CD8-positive, alpha-beta memory T cell (primary cell): ENCODE measurements at regions not wholly inside any gene's neighbourhood (a gene's known extent, or its start where the extent isn't known, plus 50 kb on each side); places are given as distances from the start of the nearest gene placed in this dataset.

Experiments used
- CTCF ChIA-PET: fragments of 350-600 bp; sonication (Branson Sonifier 250); formaldehyde crosslinking; loops from one replicate; lab custom pipeline; 2021; ENCODE audit warnings: antibody characterized with exemption; lab: Charles Lee
- POLR2A ChIA-PET: fragments of 350-600 bp; sonication (Branson Sonifier 250); formaldehyde crosslinking; loops from one replicate; lab custom pipeline; 2021; ENCODE audit warnings: antibody characterized with exemption; lab: Charles Lee
- DNase-seq, 5 donors: peaks; one replicate each; pipeline versions ENCODE4 v3.0.0 to v3.0.0-alpha.2; 2020 to 2022; ENCODE audit warnings: mixed read lengths in 1 of 5
- H3K27ac ChIP-seq: one replicate; pipeline ENCODE4 v1.7.0; 2013; ENCODE audit warnings: low read depth, mild to moderate bottlenecking, low read length, moderate library complexity
- H3K27me3 ChIP-seq: 2 replicates; pipeline ENCODE4 v1.7.0; 2013; ENCODE audit warnings: low read length, mild to moderate bottlenecking; ENCODE audit not compliant: insufficient read depth, poor library complexity, severe bottlenecking
- H3K36me3 ChIP-seq: 2 replicates; pipeline ENCODE4 v1.7.0; 2013; ENCODE audit warnings: mild to moderate bottlenecking, low read length, moderate library complexity; ENCODE audit not compliant: insufficient read depth
- H3K4me1 ChIP-seq: 2 replicates; pipeline ENCODE4 v1.7.0; 2013; ENCODE audit warnings: mild to moderate bottlenecking, low read length, moderate library complexity; ENCODE audit not compliant: insufficient read depth
- H3K4me3 ChIP-seq: 2 replicates; pipeline ENCODE4 v1.7.0; 2013; ENCODE audit warnings: mild to moderate bottlenecking, low read length
- H3K9me3 ChIP-seq: 2 replicates; pipeline ENCODE4 v1.7.0; 2013; ENCODE audit warnings: mild to moderate bottlenecking, low read length
- H3K27ac Mint-ChIP-seq, 8 donors: one replicate each; pipeline ENCODE4 v1.8.0; 2020 to 2021; ENCODE audit warnings: mixed read lengths in 8 of 8, mild to moderate bottlenecking in 6 of 8, inconsistent platforms in 3 of 8, moderate library complexity in 3 of 8
- H3K27me3 Mint-ChIP-seq, 2 donors: one replicate each; pipeline ENCODE4 v1.8.0; 2020 to 2021; ENCODE audit warnings: mixed read lengths in 2 of 2, mild to moderate bottlenecking in 1 of 2, moderate library complexity in 1 of 2
- H3K36me3 Mint-ChIP-seq, 3 donors: one replicate each; pipeline ENCODE4 v1.8.0; 2020 to 2021; ENCODE audit warnings: mixed read lengths in 3 of 3, inconsistent platforms in 1 of 3, mild to moderate bottlenecking in 1 of 3
- H3K4me1 Mint-ChIP-seq, 3 donors: one replicate each; pipeline ENCODE4 v1.8.0; 2020 to 2021; ENCODE audit warnings: mixed read lengths in 3 of 3, inconsistent platforms in 1 of 3, mild to moderate bottlenecking in 1 of 3
- H3K4me3 Mint-ChIP-seq, 7 donors: one replicate each; pipeline ENCODE4 v1.8.0; 2020 to 2021; ENCODE audit warnings: mixed read lengths in 7 of 7, mild to moderate bottlenecking in 6 of 7, moderate library complexity in 4 of 7, inconsistent platforms in 2 of 7
- H3K9me3 Mint-ChIP-seq, 5 donors: one replicate each; pipeline ENCODE4 v1.8.0; 2020 to 2022; ENCODE audit warnings: mixed read lengths in 5 of 5, mild to moderate bottlenecking in 3 of 5, moderate library complexity in 2 of 5, inconsistent platforms in 1 of 5

DNA sequence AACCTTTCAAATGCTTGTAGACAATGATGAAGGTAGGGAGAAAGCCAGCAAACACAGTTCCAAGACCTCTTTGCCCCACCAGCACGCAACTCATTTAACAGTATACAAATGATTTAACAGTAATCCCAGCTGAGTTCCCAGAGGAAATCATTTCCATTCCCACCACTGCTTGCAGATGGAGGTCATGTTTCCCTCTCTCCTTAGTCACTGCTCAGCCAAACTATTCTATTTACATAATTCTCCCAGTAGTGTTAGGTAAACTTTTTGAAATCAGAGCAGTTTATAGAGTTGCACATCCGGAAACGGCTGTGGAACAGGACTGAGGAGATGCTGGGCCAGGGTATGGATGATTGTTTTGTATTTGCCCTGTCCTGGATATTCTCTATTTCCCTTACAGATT, 328.5 kb downstream of the FIGN start:
- Mint-ChIP-seq H3K27me3 (no peaks in the 10 kb centered on the region), H3K36me3 (no peaks in the 10 kb centered on the region), H3K27ac (no peak overlapping the region), H3K4me3 (no peak overlapping the region), H3K4me1 (no peaks in the 10 kb centered on the region), H3K9me3 (peaks cover 6 to 23% (median 8%) of the 10 kb centered on the region in 5 donors)
- H3K36me3 ChIP-seq = no peaks in the 10 kb centered on the region
- H3K27me3 ChIP-seq = no peaks in the 10 kb centered on the region
- H3K9me3 ChIP-seq = no peaks in the 10 kb centered on the region
- CTCF ChIA-PET = no interaction called here
- POLR2A ChIA-PET = no interaction called here
- DNase-seq = no peak
- H3K4me3 ChIP-seq = no peak overlapping the region
- no peaks in the 10 kb centered on the region for H3K4me1 ChIP-seq
- no peak overlapping the region for H3K27ac ChIP-seq

DNA sequence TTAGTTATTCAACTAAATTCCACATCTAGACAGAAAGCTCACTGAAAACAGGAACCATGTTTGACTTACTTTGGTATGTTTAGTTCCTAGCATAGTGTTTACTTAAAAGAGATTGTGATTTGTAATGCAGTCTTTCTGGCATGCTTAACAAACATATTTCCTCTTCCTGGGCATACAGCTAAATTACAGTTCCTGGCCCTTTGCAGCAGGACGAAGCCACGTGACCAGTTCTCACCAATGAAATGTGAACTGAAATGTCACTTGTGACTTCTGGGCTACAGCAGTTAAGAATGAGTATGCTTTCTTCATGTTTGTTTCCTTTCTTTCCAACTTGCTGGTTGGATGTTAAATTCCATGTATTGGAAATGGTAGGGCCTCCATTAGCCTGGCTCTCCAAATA, 330.5 kb downstream of the FIGN start:
- Histone ChIP-seq H3K27me3 (no peaks in the 10 kb centered on the region), H3K36me3 (no peaks in the 10 kb centered on the region), H3K27ac (no peak overlapping the region), H3K4me3 (no peak overlapping the region), H3K9me3 (no peaks in the 10 kb centered on the region), H3K4me1 (no peaks in the 10 kb centered on the region)
- no peak overlapping the region for H3K4me3 Mint-ChIP-seq
- no peaks in the 10 kb centered on the region for H3K27me3 Mint-ChIP-seq
- no peak for DNase-seq
- H3K36me3 Mint-ChIP-seq = no peaks in the 10 kb centered on the region
- no peaks in the 10 kb centered on the region for H3K4me1 Mint-ChIP-seq
- H3K27ac Mint-ChIP-seq = no peak overlapping the region
- H3K9me3 Mint-ChIP-seq = peaks cover 5 to 27% (median 7%) of the 10 kb centered on the region in 5 donors
- CTCF ChIA-PET = no interaction called here
- POLR2A ChIA-PET = no interaction called here

DNA sequence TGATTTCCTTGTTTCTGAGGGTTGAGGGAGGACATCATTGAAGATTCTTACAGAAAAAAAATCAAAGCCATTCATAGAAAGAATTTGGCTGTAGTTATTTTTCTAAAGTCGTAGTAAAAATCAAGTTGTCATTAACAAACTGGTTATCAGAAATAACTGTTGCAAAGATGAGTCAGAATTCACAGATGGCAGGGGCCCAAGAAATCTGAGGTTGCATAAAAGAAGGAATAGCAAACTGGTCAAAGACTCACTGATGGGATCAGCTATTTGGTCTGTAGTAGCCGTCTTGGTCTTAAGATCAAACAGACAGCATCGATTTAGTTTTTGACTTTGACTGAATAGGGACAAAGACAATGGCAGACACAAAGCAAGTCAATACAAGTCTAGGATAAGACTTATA, 334.3 kb downstream of the FIGN start:
- Histone ChIP-seq H3K4me1 (no peaks in the 10 kb centered on the region), H3K36me3 (no peaks in the 10 kb centered on the region), H3K9me3 (no peaks in the 10 kb centered on the region), H3K27me3 (no peaks in the 10 kb centered on the region), H3K27ac (no peak overlapping the region), H3K4me3 (no peak overlapping the region)
- no peaks in the 10 kb centered on the region for H3K4me1 Mint-ChIP-seq
- H3K27me3 Mint-ChIP-seq = no peaks in the 10 kb centered on the region
- no peak overlapping the region for H3K4me3 Mint-ChIP-seq
- POLR2A ChIA-PET = no interaction called here
- CTCF ChIA-PET = no interaction called here
- no peak overlapping the region for H3K27ac Mint-ChIP-seq
- DNase-seq = no peak
- H3K36me3 Mint-ChIP-seq = no peaks in the 10 kb centered on the region
- peaks cover 3 to 17% (median 3%) of the 10 kb centered on the region in 5 donors for H3K9me3 Mint-ChIP-seq

DNA sequence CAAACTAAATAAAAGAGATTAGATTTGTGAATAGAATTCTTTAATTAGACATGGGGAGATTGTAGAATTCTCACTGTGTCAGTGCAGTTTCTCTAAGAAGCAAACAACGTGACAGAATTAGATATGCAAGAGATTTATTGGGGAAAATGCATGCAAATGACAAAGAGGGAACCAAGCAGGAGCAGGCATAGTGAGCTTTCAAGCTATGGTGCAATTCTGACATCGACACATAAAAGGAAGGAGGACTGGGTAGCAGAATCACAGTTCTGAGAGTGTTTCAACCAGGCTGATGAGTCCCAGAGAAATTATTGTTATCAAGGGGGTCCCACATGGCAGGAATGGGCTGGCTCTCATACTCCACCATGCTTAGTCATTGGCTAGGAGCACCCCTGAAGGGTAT, 338.4 kb downstream of the FIGN start:
- Histone ChIP-seq H3K36me3 (no peaks in the 10 kb centered on the region), H3K9me3 (no peaks in the 10 kb centered on the region), H3K4me1 (no peaks in the 10 kb centered on the region), H3K27ac (no peak overlapping the region), H3K4me3 (no peak overlapping the region), H3K27me3 (no peaks in the 10 kb centered on the region)
- no peaks in the 10 kb centered on the region for H3K36me3 Mint-ChIP-seq
- H3K27me3 Mint-ChIP-seq = no peaks in the 10 kb centered on the region
- peaks cover 1 to 8% (median 4%) of the 10 kb centered on the region in 5 donors for H3K9me3 Mint-ChIP-seq
- ChIA-PET POLR2A (no interaction called here), CTCF (no interaction called here)
- H3K4me1 Mint-ChIP-seq = no peaks in the 10 kb centered on the region
- no peak overlapping the region for H3K27ac Mint-ChIP-seq
- no peak for DNase-seq
- no peak overlapping the region for H3K4me3 Mint-ChIP-seq

DNA sequence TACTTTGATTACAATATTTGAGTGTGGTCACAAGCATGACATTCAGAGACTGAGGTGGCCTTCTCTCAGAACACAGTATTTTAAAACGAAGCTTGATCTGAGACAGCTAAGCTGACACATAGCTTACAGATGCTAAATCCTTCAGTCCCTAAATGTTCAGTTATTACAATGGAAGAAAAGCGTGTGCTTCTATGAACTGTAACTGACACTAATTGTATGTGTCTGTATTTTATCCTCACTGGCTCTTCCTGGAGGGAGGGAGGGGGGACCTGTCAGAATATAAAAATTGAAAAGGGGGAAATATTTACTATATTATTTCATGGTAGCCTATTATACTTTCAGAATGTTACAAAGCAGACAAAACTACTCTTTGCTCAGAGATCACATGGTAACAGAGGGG, 340.2 kb downstream of the FIGN start:
- H3K4me1 Mint-ChIP-seq = no peaks in the 10 kb centered on the region
- no peak for DNase-seq
- H3K27me3 Mint-ChIP-seq = no peaks in the 10 kb centered on the region
- H3K9me3 Mint-ChIP-seq = peaks cover 0 to 4% (median 3%) of the 10 kb centered on the region in 5 donors
- Histone ChIP-seq H3K27ac (no peak overlapping the region), H3K4me1 (no peaks in the 10 kb centered on the region), H3K27me3 (no peaks in the 10 kb centered on the region), H3K36me3 (no peaks in the 10 kb centered on the region), H3K9me3 (no peaks in the 10 kb centered on the region), H3K4me3 (no peak overlapping the region)
- no peaks in the 10 kb centered on the region for H3K36me3 Mint-ChIP-seq
- no peak overlapping the region for H3K27ac Mint-ChIP-seq
- POLR2A ChIA-PET = no interaction called here
- CTCF ChIA-PET = no interaction called here
- no peak overlapping the region for H3K4me3 Mint-ChIP-seq

DNA sequence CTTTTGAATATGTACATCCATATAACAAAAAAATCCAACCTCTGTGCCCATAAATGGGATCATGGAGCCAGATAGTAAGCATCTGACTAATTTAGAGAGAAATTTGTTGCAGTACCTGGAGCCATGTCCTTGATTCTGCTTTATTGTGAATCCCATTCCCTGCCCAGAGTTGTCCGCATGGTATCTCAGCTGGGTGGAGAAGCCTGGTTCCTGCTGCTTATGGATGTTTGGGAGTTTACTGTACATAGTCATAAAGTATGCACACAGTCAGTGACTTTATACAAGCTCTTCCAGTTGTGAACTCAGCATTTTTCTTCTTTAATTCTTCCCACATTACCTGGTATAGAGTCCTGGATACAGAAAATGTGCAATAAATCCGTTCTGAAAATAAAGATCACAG, 346.0 kb downstream of the FIGN start:
- H3K27me3 ChIP-seq = no peaks in the 10 kb centered on the region
- Mint-ChIP-seq H3K27ac (no peak overlapping the region), H3K27me3 (no peaks in the 10 kb centered on the region), H3K9me3 (peaks cover 0 to 5% (median 2%) of the 10 kb centered on the region in 5 donors), H3K4me1 (no peaks in the 10 kb centered on the region), H3K4me3 (no peak overlapping the region), H3K36me3 (no peaks in the 10 kb centered on the region)
- H3K4me3 ChIP-seq = no peak overlapping the region
- H3K27ac ChIP-seq = no peak overlapping the region
- no peaks in the 10 kb centered on the region for H3K4me1 ChIP-seq
- no peaks in the 10 kb centered on the region for H3K36me3 ChIP-seq
- POLR2A ChIA-PET = no interaction called here
- no peaks in the 10 kb centered on the region for H3K9me3 ChIP-seq
- DNase-seq = no peak
- CTCF ChIA-PET = no interaction called here

DNA sequence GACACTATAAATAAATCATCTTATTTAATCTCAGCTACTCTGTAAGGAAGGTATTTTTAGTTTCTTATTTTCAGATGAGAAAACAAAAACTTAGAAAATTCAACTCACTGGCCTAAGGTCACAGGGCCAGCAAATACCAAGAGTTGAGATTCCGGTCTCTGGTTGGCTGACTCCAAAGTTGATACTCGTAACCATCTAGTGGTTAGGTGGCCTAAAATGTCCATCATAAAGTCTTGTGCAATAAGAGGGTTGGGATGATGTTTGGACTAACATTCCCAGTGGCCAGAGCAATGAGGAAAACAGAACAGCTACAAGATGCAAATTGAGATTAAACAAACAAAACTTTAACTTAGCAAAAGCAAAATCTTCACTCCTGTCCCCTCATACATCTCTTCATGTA, 360.3 kb downstream of the FIGN start:
- no peak overlapping the region for H3K4me3 Mint-ChIP-seq
- peaks cover 0 to 2% (median 0%) of the 10 kb centered on the region in 3 donors for H3K36me3 Mint-ChIP-seq
- ChIA-PET CTCF (no interaction called here), POLR2A (no interaction called here)
- H3K27ac Mint-ChIP-seq = no peak overlapping the region
- Histone ChIP-seq H3K36me3 (no peaks in the 10 kb centered on the region), H3K27me3 (no peaks in the 10 kb centered on the region), H3K9me3 (no peaks in the 10 kb centered on the region), H3K4me1 (no peaks in the 10 kb centered on the region), H3K27ac (no peak overlapping the region), H3K4me3 (no peak overlapping the region)
- no peaks in the 10 kb centered on the region for H3K27me3 Mint-ChIP-seq
- H3K4me1 Mint-ChIP-seq = no peaks in the 10 kb centered on the region
- peaks cover 3 to 17% (median 9%) of the 10 kb centered on the region in 5 donors for H3K9me3 Mint-ChIP-seq
- no peak for DNase-seq

DNA sequence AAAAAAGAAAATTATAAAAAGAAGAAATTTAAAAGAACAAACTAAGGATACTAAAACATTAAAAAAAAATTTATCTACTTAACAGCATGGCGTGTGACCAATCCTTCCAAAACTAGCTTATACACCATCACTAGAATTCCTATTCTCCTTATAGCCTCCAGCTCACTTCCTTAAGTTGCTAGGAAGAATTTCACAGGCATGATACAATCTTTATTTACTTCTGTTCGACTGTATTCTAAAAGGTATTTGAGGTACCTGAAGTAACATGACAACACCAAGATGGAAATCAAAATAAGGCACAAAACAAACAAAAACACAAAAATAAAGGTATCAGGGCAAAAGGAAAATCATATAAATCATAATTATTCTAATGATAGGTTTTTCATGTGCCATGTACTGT, 360.7 kb downstream of the FIGN start:
- POLR2A ChIA-PET = no interaction called here
- peaks cover 0 to 2% (median 0%) of the 10 kb centered on the region in 3 donors for H3K36me3 Mint-ChIP-seq
- Histone ChIP-seq H3K27ac (no peak overlapping the region), H3K36me3 (no peaks in the 10 kb centered on the region), H3K4me1 (no peaks in the 10 kb centered on the region), H3K27me3 (no peaks in the 10 kb centered on the region), H3K9me3 (no peaks in the 10 kb centered on the region), H3K4me3 (no peak overlapping the region)
- no peaks in the 10 kb centered on the region for H3K27me3 Mint-ChIP-seq
- no peak overlapping the region for H3K27ac Mint-ChIP-seq
- no peak for DNase-seq
- CTCF ChIA-PET = no interaction called here
- H3K4me1 Mint-ChIP-seq = no peaks in the 10 kb centered on the region
- peaks cover 3 to 14% (median 12%) of the 10 kb centered on the region in 5 donors for H3K9me3 Mint-ChIP-seq
- H3K4me3 Mint-ChIP-seq = no peak overlapping the region

DNA sequence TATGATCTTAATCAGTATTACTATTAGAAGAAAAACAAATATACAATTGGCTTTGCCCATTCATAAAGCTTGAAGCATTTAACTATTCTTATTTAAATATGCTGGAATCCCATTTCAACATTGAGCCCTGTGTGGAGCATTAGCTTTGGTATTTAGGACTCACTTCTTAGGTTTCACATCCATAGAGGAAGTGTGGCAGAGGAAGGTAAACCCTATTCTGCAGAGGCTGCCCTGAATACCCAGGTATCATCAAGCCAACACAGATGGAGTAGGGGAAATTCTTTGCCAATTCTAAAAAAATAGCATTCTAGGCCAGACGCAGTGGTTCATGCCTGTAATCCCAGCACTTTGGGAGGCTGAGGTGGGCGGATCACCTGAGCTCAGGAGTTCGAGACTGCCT, 361.5 kb downstream of the FIGN start:
- ChIA-PET POLR2A (no interaction called here), CTCF (no interaction called here)
- Histone ChIP-seq H3K4me1 (no peaks in the 10 kb centered on the region), H3K4me3 (no peak overlapping the region), H3K9me3 (no peaks in the 10 kb centered on the region), H3K27me3 (no peaks in the 10 kb centered on the region), H3K27ac (no peak overlapping the region), H3K36me3 (no peaks in the 10 kb centered on the region)
- H3K9me3 Mint-ChIP-seq = peaks cover 3 to 14% (median 12%) of the 10 kb centered on the region in 5 donors
- H3K27ac Mint-ChIP-seq = no peak overlapping the region
- H3K4me3 Mint-ChIP-seq = no peak overlapping the region
- H3K27me3 Mint-ChIP-seq = no peaks in the 10 kb centered on the region
- peaks cover 0 to 2% (median 0%) of the 10 kb centered on the region in 3 donors for H3K36me3 Mint-ChIP-seq
- H3K4me1 Mint-ChIP-seq = no peaks in the 10 kb centered on the region
- DNase-seq = no peak
